Central memory CD8-positive, alpha-beta T cell (primary cell): ENCODE measurements at regions not wholly inside any gene's neighbourhood (a gene's known extent, or its start where the extent isn't known, plus 50 kb on each side); places are given as distances from the start of the nearest gene placed in this dataset.

Source experiments
- ATAC-seq: fragments of 150-1000 bp; cut with Tn5 transposase; replicated peaks from 2 replicates; pipeline ENCODE4 v1.10.0; 2022; ENCODE audit warnings: mild to moderate bottlenecking, moderate FRiP score, moderate number of reproducible peaks; ENCODE audit not compliant: poor library complexity, severe bottlenecking; ENCODE audit errors: extremely low read depth
- DNase-seq, 2 donors: peaks; one replicate each; pipeline ENCODE4 v3.0.0; 2021; ENCODE audit warnings: low spot score in 2 of 2
- H3K27ac Mint-ChIP-seq: one replicate; pipeline ENCODE4 v1.8.0; 2022; ENCODE audit warnings: low read depth, mild to moderate bottlenecking, moderate library complexity, mixed read lengths
- H3K27me3 Mint-ChIP-seq: one replicate; pipeline ENCODE4 v1.8.0; 2022; ENCODE audit warnings: mixed read lengths
- H3K36me3 Mint-ChIP-seq: one replicate; pipeline ENCODE4 v1.8.0; 2022; ENCODE audit warnings: mild to moderate bottlenecking, moderate library complexity, mixed read lengths; ENCODE audit not compliant: insufficient read depth
- H3K4me1 Mint-ChIP-seq: one replicate; pipeline ENCODE4 v1.8.0; 2022; ENCODE audit warnings: mixed read lengths
- H3K4me3 Mint-ChIP-seq: one replicate; pipeline ENCODE4 v1.8.0; 2022; ENCODE audit warnings: mild to moderate bottlenecking, moderate library complexity, mixed read lengths
- H3K9me3 Mint-ChIP-seq: one replicate; pipeline ENCODE4 v1.8.0; 2022; ENCODE audit warnings: mixed read lengths

- H3K27ac Mint-ChIP-seq, result no peak overlapping the region
- peaks cover 27% of the 10 kb centered on the region for H3K27me3 Mint-ChIP-seq
- H3K36me3 Mint-ChIP-seq, result no peaks in the 10 kb centered on the region
- no peak for ATAC-seq
- no peaks in the 10 kb centered on the region for H3K4me1 Mint-ChIP-seq
- no peak overlapping the region for H3K4me3 Mint-ChIP-seq
- no peak for DNase-seq
- H3K9me3 Mint-ChIP-seq, result no peaks in the 10 kb centered on the region
Observed at GRCh38 chr2:191522478-191523120, 155.3 kb upstream of the NABP1 start.

- Mint-ChIP-seq H3K9me3 (no peaks in the 10 kb centered on the region), H3K27ac (no peak overlapping the region), H3K36me3 (no peaks in the 10 kb centered on the region), H3K27me3 (peaks cover 10% of the 10 kb centered on the region), H3K4me1 (no peaks in the 10 kb centered on the region), H3K4me3 (no peak overlapping the region)
- no peak for DNase-seq
- no peak for ATAC-seq
Observed at GRCh38 chr2:191526091-191526490, 151.8 kb upstream of the NABP1 start.

GRCh38 chr2:191526536-191526935, 151.4 kb upstream of the NABP1 start:
- no peaks in the 10 kb centered on the region for H3K36me3 Mint-ChIP-seq
- no peaks in the 10 kb centered on the region for H3K4me1 Mint-ChIP-seq
- no peak overlapping the region for H3K27ac Mint-ChIP-seq
- ATAC-seq, result no peak
- no peaks in the 10 kb centered on the region for H3K9me3 Mint-ChIP-seq
- no peak overlapping the region for H3K4me3 Mint-ChIP-seq
- DNase-seq, result no peak
- H3K27me3 Mint-ChIP-seq, result peaks cover 10% of the 10 kb centered on the region

- no peaks in the 10 kb centered on the region for H3K4me1 Mint-ChIP-seq
Observed at GRCh38 chr2:191526953-191527556, 150.9 kb upstream of the NABP1 start.

GRCh38 chr2:191530618-191531017, 147.3 kb upstream of the NABP1 start:
- H3K9me3 Mint-ChIP-seq, result no peaks in the 10 kb centered on the region
- no peaks in the 10 kb centered on the region for H3K4me1 Mint-ChIP-seq
- DNase-seq, result no peak
- H3K36me3 Mint-ChIP-seq, result no peaks in the 10 kb centered on the region
- no peak for ATAC-seq
- H3K4me3 Mint-ChIP-seq, result no peak overlapping the region
- peaks cover 19% of the 10 kb centered on the region for H3K27me3 Mint-ChIP-seq
- H3K27ac Mint-ChIP-seq, result no peak overlapping the region

More at GRCh38 chr2:191526953-191527556, 150.9 kb upstream of the NABP1 start:
- H3K4me3 Mint-ChIP-seq, result no peak overlapping the region
- DNase-seq (no peak), ATAC-seq (no peak)
- no peaks in the 10 kb centered on the region for H3K9me3 Mint-ChIP-seq
- no peaks in the 10 kb centered on the region for H3K36me3 Mint-ChIP-seq
- no peak overlapping the region for H3K27ac Mint-ChIP-seq
- H3K27me3 Mint-ChIP-seq, result peaks cover 10% of the 10 kb centered on the region

- Mint-ChIP-seq H3K36me3 (no peaks in the 10 kb centered on the region), H3K4me1 (no peaks in the 10 kb centered on the region), H3K27me3 (peaks cover 10% of the 10 kb centered on the region), H3K27ac (no peak overlapping the region), H3K9me3 (no peaks in the 10 kb centered on the region), H3K4me3 (no peak overlapping the region)
- ATAC-seq (no peak), DNase-seq (no peak)
Observed at GRCh38 chr2:191533693-191534180, 144.2 kb upstream of the NABP1 start.

GRCh38 chr2:191537921-191538320, 140.0 kb upstream of the NABP1 start:
- DNase-seq, result no peak
- Mint-ChIP-seq H3K36me3 (no peaks in the 10 kb centered on the region), H3K27me3 (peaks cover 20% of the 10 kb centered on the region), H3K4me3 (no peak overlapping the region), H3K27ac (no peak overlapping the region), H3K9me3 (no peaks in the 10 kb centered on the region), H3K4me1 (no peaks in the 10 kb centered on the region)
- no peak for ATAC-seq

GRCh38 chr2:191538334-191538903, 139.5 kb upstream of the NABP1 start:
- no peaks in the 10 kb centered on the region for H3K4me1 Mint-ChIP-seq
- peaks cover 20% of the 10 kb centered on the region for H3K27me3 Mint-ChIP-seq
- DNase-seq, result no peak
- H3K27ac Mint-ChIP-seq, result no peak overlapping the region
- no peak overlapping the region for H3K4me3 Mint-ChIP-seq
- ATAC-seq, result no peak
- H3K36me3 Mint-ChIP-seq, result no peaks in the 10 kb centered on the region
- no peaks in the 10 kb centered on the region for H3K9me3 Mint-ChIP-seq

GRCh38 chr2:191539068-191539467, 138.9 kb upstream of the NABP1 start:
- Mint-ChIP-seq H3K4me1 (no peaks in the 10 kb centered on the region), H3K36me3 (no peaks in the 10 kb centered on the region), H3K4me3 (no peak overlapping the region), H3K9me3 (no peaks in the 10 kb centered on the region), H3K27ac (no peak overlapping the region), H3K27me3 (peaks cover 19% of the 10 kb centered on the region)
- DNase-seq, result no peak
- no peak for ATAC-seq

- ATAC-seq, result no peak
- H3K4me1 Mint-ChIP-seq, result no peaks in the 10 kb centered on the region
Observed at GRCh38 chr2:191540681-191541080, 137.3 kb upstream of the NABP1 start.

GRCh38 chr2:191543708-191544107, 134.2 kb upstream of the NABP1 start:
- Mint-ChIP-seq H3K4me1 (no peaks in the 10 kb centered on the region), H3K4me3 (no peak overlapping the region), H3K27ac (no peak overlapping the region), H3K27me3 (peaks cover 10% of the 10 kb centered on the region), H3K9me3 (no peaks in the 10 kb centered on the region), H3K36me3 (no peaks in the 10 kb centered on the region)
- ATAC-seq (no peak), DNase-seq (no peak)

More at GRCh38 chr2:191540681-191541080, 137.3 kb upstream of the NABP1 start:
- peaks cover 10% of the 10 kb centered on the region for H3K27me3 Mint-ChIP-seq
- H3K4me3 Mint-ChIP-seq, result no peak overlapping the region
- no peak overlapping the region for H3K27ac Mint-ChIP-seq
- no peaks in the 10 kb centered on the region for H3K9me3 Mint-ChIP-seq
- no peak for DNase-seq
- no peaks in the 10 kb centered on the region for H3K36me3 Mint-ChIP-seq

GRCh38 chr2:191544461-191545062, 133.4 kb upstream of the NABP1 start:
- Mint-ChIP-seq H3K9me3 (no peaks in the 10 kb centered on the region), H3K36me3 (no peaks in the 10 kb centered on the region), H3K4me1 (no peaks in the 10 kb centered on the region), H3K4me3 (no peak overlapping the region), H3K27me3 (peaks cover 11% of the 10 kb centered on the region), H3K27ac (no peak overlapping the region)
- ATAC-seq (no peak), DNase-seq (no peak)

- peaks cover 18% of the 10 kb centered on the region for H3K27me3 Mint-ChIP-seq
- H3K9me3 Mint-ChIP-seq, result no peaks in the 10 kb centered on the region
- no peaks in the 10 kb centered on the region for H3K4me1 Mint-ChIP-seq
- no peak overlapping the region for H3K27ac Mint-ChIP-seq
- DNase-seq (no peak), ATAC-seq (no peak)
- no peak overlapping the region for H3K4me3 Mint-ChIP-seq
- H3K36me3 Mint-ChIP-seq, result no peaks in the 10 kb centered on the region
Observed at GRCh38 chr2:191545361-191545760, 132.6 kb upstream of the NABP1 start.
